MM.1S (cell line): ENCODE measurements at regions not wholly inside any gene's neighbourhood (a gene's known extent, or its start where the extent isn't known, plus 50 kb on each side); places are given as distances from the start of the nearest gene placed in this dataset.

Experiments
- DNase-seq: peaks from one replicate; pipeline ENCODE4 v3.0.0-alpha.2; 2015
- H2AFZ ChIP-seq: fragments of 300-600 bp; sonication (generic); 2 replicates; pipeline ENCODE4 v1.6.0; 2016; ENCODE audit warnings: antibody characterized with exemption, low read length
- H3F3A ChIP-seq: fragments of 300-600 bp; sonication (generic); 2 replicates; pipeline ENCODE4 v1.6.1; 2016; ENCODE audit warnings: mild to moderate bottlenecking, antibody characterized with exemption, low read length, moderate library complexity, mixed read lengths; ENCODE audit not compliant: insufficient read depth
- H3K27ac ChIP-seq: fragments of 300-600 bp; sonication (generic); 2 replicates; pipeline ENCODE4 v1.5.1; 2016; ENCODE audit warnings: mild to moderate bottlenecking, low read length
- H3K27me3 ChIP-seq: fragments of 300-600 bp; sonication (generic); replicated peaks from 2 replicates; pipeline ENCODE4 v1.6.0; 2016; ENCODE audit warnings: low read length; ENCODE audit not compliant: insufficient read depth
- H3K36me3 ChIP-seq: fragments of 300-600 bp; sonication (generic); replicated peaks from 2 replicates; pipeline ENCODE4 v1.6.1; 2016; ENCODE audit warnings: mild to moderate bottlenecking, low read length, mixed read lengths; ENCODE audit not compliant: insufficient read depth
- H3K4me1 ChIP-seq: fragments of 300-600 bp; sonication (generic); 2 replicates; pipeline ENCODE4 v1.6.1; 2016; ENCODE audit warnings: low read length, mixed read lengths
- H3K4me2 ChIP-seq: fragments of 300-600 bp; sonication (generic); 2 replicates; pipeline ENCODE4 v1.6.0; 2016; ENCODE audit warnings: low read depth, low read length
- H3K4me3 ChIP-seq: fragments of 300-600 bp; sonication (generic); 2 replicates; pipeline ENCODE4 v1.5.1; 2016; ENCODE audit warnings: low read length, mixed read lengths
- H3K79me2 ChIP-seq: fragments of 300-600 bp; sonication (generic); 2 replicates; pipeline ENCODE4 v1.6.1; 2016; ENCODE audit warnings: mixed run types, low read length, mixed read lengths
- H3K9ac ChIP-seq: fragments of 300-600 bp; sonication (generic); 2 replicates; pipeline ENCODE4 v1.6.1; 2016; ENCODE audit warnings: low read length, mixed read lengths
- H3K9me2 ChIP-seq: fragments of 300-600 bp; sonication (generic); replicated peaks from 2 replicates; pipeline ENCODE4 v1.6.1; 2016; ENCODE audit warnings: mild to moderate bottlenecking, low read length, mixed read lengths; ENCODE audit not compliant: insufficient read depth
- H3K9me3 ChIP-seq: fragments of 300-600 bp; sonication (generic); replicated peaks from 2 replicates; pipeline ENCODE4 v1.6.1; 2016; ENCODE audit warnings: mild to moderate bottlenecking, low read length, mixed read lengths; ENCODE audit not compliant: insufficient read depth
- H4K20me1 ChIP-seq: fragments of 300-600 bp; sonication (generic); 2 replicates; pipeline ENCODE4 v1.6.1; 2016; ENCODE audit warnings: mild to moderate bottlenecking, low read length, moderate library complexity, mixed read lengths; ENCODE audit not compliant: insufficient read depth
- CTCF ChIP-seq: fragments of 300-600 bp; sonication (generic); IDR thresholded peaks from 2 replicates; pipeline ENCODE4 v1.5.1; 2016; ENCODE audit warnings: antibody characterized with exemption, low read length, mixed read lengths
- EZH2 ChIP-seq: fragments of 300-600 bp; sonication (generic); optimal IDR thresholded peaks from 2 replicates; pipeline ENCODE3; 2017; ENCODE audit warnings: low read depth, mild to moderate bottlenecking, antibody characterized with exemption, low read length, mixed read lengths
- EZH2phosphoT487 ChIP-seq: fragments of 300-600 bp; sonication (generic); IDR thresholded peaks from 2 replicates; pipeline ENCODE4 v1.6.1; 2018; ENCODE audit warnings: antibody characterized with exemption, low read length

GRCh38 chr3:147210676-147211075, 195.7 kb downstream of the ZIC4 start:
- no peaks in the 10 kb centered on the region for H3K36me3 ChIP-seq
- H3K9ac ChIP-seq, result no peak overlapping the region
- no peaks in the 10 kb centered on the region for H4K20me1 ChIP-seq
- H3K79me2 ChIP-seq, result no peaks in the 10 kb centered on the region
- H3K9me3 ChIP-seq, result no peaks in the 10 kb centered on the region
- no peak for DNase-seq
- no peaks in the 10 kb centered on the region for H3K9me2 ChIP-seq
- TF ChIP-seq EZH2 (no peak), EZH2phosphoT487 (no peak)
- H3K27ac ChIP-seq, result no peak overlapping the region
- no peak overlapping the region for H2AFZ ChIP-seq
- H3K4me3 ChIP-seq, result no peak overlapping the region
- no peaks in the 10 kb centered on the region for H3F3A ChIP-seq
- H3K27me3 ChIP-seq, result no peaks in the 10 kb centered on the region
- no peaks in the 10 kb centered on the region for H3K4me1 ChIP-seq
- H3K4me2 ChIP-seq, result no peak overlapping the region

- Histone ChIP-seq H3F3A (no peaks in the 10 kb centered on the region), H3K79me2 (no peaks in the 10 kb centered on the region), H3K4me2 (no peak overlapping the region), H3K4me1 (no peaks in the 10 kb centered on the region), H3K9me2 (no peaks in the 10 kb centered on the region), H3K27ac (no peak overlapping the region), H3K27me3 (no peaks in the 10 kb centered on the region), H3K9me3 (no peaks in the 10 kb centered on the region), H3K36me3 (no peaks in the 10 kb centered on the region), H2AFZ (no peak overlapping the region), H3K4me3 (no peak overlapping the region), H4K20me1 (no peaks in the 10 kb centered on the region), H3K9ac (no peak overlapping the region)
- TF ChIP-seq EZH2phosphoT487 (no peak), CTCF (no peak), EZH2 (no peak)
- DNase-seq, result no peak
These were observed 205.3 kb downstream of the ZIC4 start for GRCh38 chr3:147201086-147201485.

GRCh38 chr3:147200545-147200944, 205.8 kb downstream of the ZIC4 start:
- Histone ChIP-seq H3K36me3 (no peaks in the 10 kb centered on the region), H3K9me3 (no peaks in the 10 kb centered on the region), H4K20me1 (no peaks in the 10 kb centered on the region), H3F3A (no peaks in the 10 kb centered on the region), H3K9me2 (no peaks in the 10 kb centered on the region), H3K27ac (no peak overlapping the region), H3K4me3 (no peak overlapping the region), H3K79me2 (no peaks in the 10 kb centered on the region), H3K4me2 (no peak overlapping the region), H2AFZ (no peak overlapping the region), H3K4me1 (no peaks in the 10 kb centered on the region), H3K27me3 (no peaks in the 10 kb centered on the region), H3K9ac (no peak overlapping the region)
- no peak for DNase-seq
- no peak for TF ChIP-seq EZH2phosphoT487
- TF ChIP-seq EZH2, result no peak
- TF ChIP-seq CTCF, result no peak

DNA sequence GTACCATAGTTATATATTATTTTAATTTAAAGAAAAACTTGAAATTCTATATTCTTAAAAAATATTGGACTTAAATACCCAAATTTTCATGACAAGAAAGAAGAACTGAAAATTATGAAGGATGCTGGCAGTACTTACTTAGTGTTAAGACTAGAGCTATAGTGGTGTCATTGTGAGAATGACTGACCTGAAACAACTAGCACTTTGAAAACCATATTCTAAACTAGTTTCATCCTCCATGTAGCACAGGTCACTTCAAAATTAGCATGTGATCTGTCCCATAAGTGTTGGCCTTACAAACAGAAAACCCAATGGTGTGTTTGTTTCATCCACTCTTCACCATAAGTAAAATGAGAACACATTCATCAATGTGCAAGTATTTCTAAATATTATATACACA, 208.6 kb downstream of the ZIC4 start:
- Histone ChIP-seq H3K4me3 (no peak overlapping the region), H3F3A (no peaks in the 10 kb centered on the region), H3K9me2 (no peaks in the 10 kb centered on the region), H3K27ac (no peak overlapping the region), H3K79me2 (no peaks in the 10 kb centered on the region), H3K4me2 (no peak overlapping the region), H3K9me3 (no peaks in the 10 kb centered on the region), H3K9ac (no peak overlapping the region), H3K36me3 (no peaks in the 10 kb centered on the region), H4K20me1 (no peaks in the 10 kb centered on the region), H3K27me3 (no peaks in the 10 kb centered on the region), H2AFZ (no peak overlapping the region), H3K4me1 (no peaks in the 10 kb centered on the region)
- DNase-seq, result no peak
- TF ChIP-seq CTCF (no peak), EZH2phosphoT487 (no peak), EZH2 (no peak)
